Spleen (tissue), 7 donors: ENCODE measurements at regions not wholly inside any gene's neighbourhood (a gene's known extent, or its start where the extent isn't known, plus 50 kb on each side); places are given as distances from the start of the nearest gene placed in this dataset.

ENCODE experiments used
- POLR2AphosphoS5 ChIP-seq, 3 donors: sonication (generic); formaldehyde crosslinking; IDR thresholded peaks; one replicate each; pipeline ENCODE4 v1.5.1; 2017; ENCODE audit warnings: antibody characterized with exemption in 3 of 3
- TF ChIP-seq, protein P1 (sequence below), 11 experiments: fragments of 200-600 bp in 7 of 11; fragments of 450-650 bp in 4 of 11; sonication (generic) in 4 of 11; IDR thresholded peaks in 8 of 11; conservative IDR thresholded peaks in 3 of 11; 1 replicate in 7 of 11; 2 replicates in 4 of 11; pipeline versions ENCODE4 v1.4.0 to v1.8.0; 2016 to 2021; ENCODE audit warnings: antibody characterized with exemption in 11 of 11, inconsistent platforms in 4 of 11, mild to moderate bottlenecking in 1 of 11
- donor health status: DM: no; HTN: no; CAD: no; lungs with moderate emphysema.
- donor health status: DM: no; HTN: no; CAD: no.
- donor health status: DM: no; HTN: no; CAD: no.

DNA sequence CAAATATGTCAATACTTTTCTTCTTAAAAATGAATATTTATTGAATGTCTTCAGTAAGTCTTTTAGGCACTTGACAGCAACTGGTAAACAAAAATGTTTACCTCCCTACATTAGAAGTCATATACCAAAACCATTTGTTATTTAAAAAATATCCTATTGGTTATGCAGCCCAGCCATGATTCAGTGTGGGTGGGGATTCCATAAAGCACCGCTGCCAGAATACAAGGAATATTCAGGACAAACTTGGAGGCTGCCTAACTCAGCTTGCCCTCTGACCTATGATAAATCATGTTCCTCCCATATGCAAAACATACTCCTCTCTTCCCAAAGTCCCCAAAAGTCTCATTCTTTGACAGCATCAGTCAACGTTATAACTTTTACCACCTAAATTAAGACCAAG is 486.8 kb upstream of the IRAK1BP1 start:
- TF ChIP-seq POLR2AphosphoS5 (IDR thresholded peaks at IDR 0.05): no peak
- TF ChIP-seq, protein P1, sequence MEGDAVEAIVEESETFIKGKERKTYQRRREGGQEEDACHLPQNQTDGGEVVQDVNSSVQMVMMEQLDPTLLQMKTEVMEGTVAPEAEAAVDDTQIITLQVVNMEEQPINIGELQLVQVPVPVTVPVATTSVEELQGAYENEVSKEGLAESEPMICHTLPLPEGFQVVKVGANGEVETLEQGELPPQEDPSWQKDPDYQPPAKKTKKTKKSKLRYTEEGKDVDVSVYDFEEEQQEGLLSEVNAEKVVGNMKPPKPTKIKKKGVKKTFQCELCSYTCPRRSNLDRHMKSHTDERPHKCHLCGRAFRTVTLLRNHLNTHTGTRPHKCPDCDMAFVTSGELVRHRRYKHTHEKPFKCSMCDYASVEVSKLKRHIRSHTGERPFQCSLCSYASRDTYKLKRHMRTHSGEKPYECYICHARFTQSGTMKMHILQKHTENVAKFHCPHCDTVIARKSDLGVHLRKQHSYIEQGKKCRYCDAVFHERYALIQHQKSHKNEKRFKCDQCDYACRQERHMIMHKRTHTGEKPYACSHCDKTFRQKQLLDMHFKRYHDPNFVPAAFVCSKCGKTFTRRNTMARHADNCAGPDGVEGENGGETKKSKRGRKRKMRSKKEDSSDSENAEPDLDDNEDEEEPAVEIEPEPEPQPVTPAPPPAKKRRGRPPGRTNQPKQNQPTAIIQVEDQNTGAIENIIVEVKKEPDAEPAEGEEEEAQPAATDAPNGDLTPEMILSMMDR (IDR thresholded peaks at IDR 0.05 in 8 of 11, conservative IDR thresholded peaks at IDR 0.05 in 3 of 11): no peak
